ENCODE measurements at regions not wholly inside any gene's neighbourhood (a gene's known extent, or its start where the extent isn't known, plus 50 kb on each side); places are given as distances from the start of the nearest gene placed in this dataset.

DNA sequence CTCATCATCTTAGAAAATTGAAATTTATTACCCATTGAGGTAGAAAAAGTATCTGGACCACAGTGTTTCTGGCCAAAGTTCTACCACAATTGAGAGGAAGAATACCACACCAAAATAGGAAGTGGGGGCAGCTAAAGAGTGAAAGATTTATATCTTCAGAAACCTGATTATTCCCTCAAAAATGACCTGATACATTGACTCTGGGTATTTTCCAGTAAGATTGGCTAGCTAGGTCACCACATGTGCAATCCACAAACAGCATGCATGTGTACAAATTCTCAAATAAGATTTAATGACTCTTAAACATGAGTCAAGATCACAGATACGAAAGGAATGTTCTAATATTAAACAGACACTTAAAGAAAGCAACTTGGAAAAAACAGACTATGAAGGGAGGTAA, 1516.2 kb upstream of the PCDH20 start:
- H3K27me3 ChIP-seq (ENCODE audit: control insufficient read depth in 1 of 2, insufficient read depth in 2 of 2, low read length in 1 of 2) = no peaks in the 10 kb centered on the region
- ATAC-seq (ENCODE audit: low FRiP score) (no peak), DNase-seq (no peak)
- H3K27ac ChIP-seq (ENCODE audit: low read depth in 1 of 2, low read length in 2 of 2) = no peak overlapping the region
- 16 to 19% methylated on average over 1 of the region's 1 CpG for WGBS, 2 donors
- H3K4me3 ChIP-seq (ENCODE audit: low read length in 2 of 2) = no peak overlapping the region
- no peaks in the 10 kb centered on the region for H3K9me3 ChIP-seq (ENCODE audit: control insufficient read depth, low read length)
- H3K4me1 ChIP-seq (ENCODE audit: control insufficient read depth in 1 of 2, insufficient read depth in 2 of 2, low read length in 2 of 2) = no peaks in the 10 kb centered on the region
- H3K36me3 ChIP-seq (ENCODE audit: control insufficient read depth in 1 of 2, insufficient read depth in 2 of 2, low read length in 1 of 2) = no peaks in the 10 kb centered on the region
- intact Hi-C loops (cut with DNase I) = no loop called here

DNA sequence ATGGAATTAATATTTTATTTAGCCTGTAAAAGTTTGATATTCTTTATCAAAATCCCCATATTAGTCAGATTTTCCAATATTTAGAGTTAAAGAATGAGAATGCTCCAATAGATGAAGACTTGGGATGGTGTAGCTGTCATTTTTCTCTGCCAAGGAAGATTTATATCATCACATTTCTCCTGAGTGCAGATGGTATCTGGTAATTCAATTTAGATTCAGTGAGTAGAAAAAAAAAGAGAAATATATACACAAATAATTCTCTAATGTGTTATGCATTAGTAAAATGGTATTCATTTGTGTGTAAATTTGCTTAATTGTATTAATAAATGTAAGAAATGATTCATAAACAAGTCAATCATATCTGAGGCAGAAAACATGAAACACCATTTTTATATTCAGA, 1508.7 kb upstream of the PCDH20 start:
- Histone ChIP-seq H3K9me3 (ENCODE audit: control insufficient read depth, low read length) (no peaks in the 10 kb centered on the region), H3K4me3 (ENCODE audit: low read length in 2 of 2) (no peak overlapping the region), H3K4me1 (ENCODE audit: control insufficient read depth in 1 of 2, insufficient read depth in 2 of 2, low read length in 2 of 2) (no peaks in the 10 kb centered on the region), H3K27me3 (ENCODE audit: control insufficient read depth in 1 of 2, insufficient read depth in 2 of 2, low read length in 1 of 2) (no peaks in the 10 kb centered on the region), H3K27ac (ENCODE audit: low read depth in 1 of 2, low read length in 2 of 2) (no peak overlapping the region), H3K36me3 (ENCODE audit: control insufficient read depth in 1 of 2, insufficient read depth in 2 of 2, low read length in 1 of 2) (no peaks in the 10 kb centered on the region)
- DNase-seq (no peak), ATAC-seq (ENCODE audit: low FRiP score) (no peak)
- intact Hi-C loops (cut with DNase I) = no loop called here

DNA sequence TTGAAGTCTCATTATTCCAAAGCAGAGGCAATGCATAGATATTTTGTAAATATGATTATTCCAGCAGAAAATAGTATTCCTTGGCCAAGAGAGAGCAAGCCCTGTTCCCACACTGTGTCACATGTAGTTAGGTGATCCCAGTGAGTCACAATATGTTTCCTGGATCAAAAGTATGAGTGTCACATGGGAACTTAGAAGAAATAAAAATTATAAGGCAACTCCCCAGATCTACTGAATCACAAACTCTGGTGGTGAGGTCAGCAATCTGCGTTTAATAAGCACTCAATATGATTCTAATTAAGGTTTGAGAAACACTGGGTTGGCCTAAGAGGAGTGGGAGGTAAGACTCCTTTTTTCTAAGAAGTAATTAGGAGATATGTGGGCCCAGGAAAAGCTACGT, 1504.5 kb upstream of the PCDH20 start:
- no peaks in the 10 kb centered on the region for H3K36me3 ChIP-seq (ENCODE audit: control insufficient read depth in 1 of 2, insufficient read depth in 2 of 2, low read length in 1 of 2)
- H3K27me3 ChIP-seq (ENCODE audit: control insufficient read depth in 1 of 2, insufficient read depth in 2 of 2, low read length in 1 of 2) = no peaks in the 10 kb centered on the region
- DNase-seq (no peak), ATAC-seq (ENCODE audit: low FRiP score) (no peak)
- no peaks in the 10 kb centered on the region for H3K4me1 ChIP-seq (ENCODE audit: control insufficient read depth in 1 of 2, insufficient read depth in 2 of 2, low read length in 2 of 2)
- intact Hi-C loops (cut with DNase I) = no loop called here
- H3K27ac ChIP-seq (ENCODE audit: low read depth in 1 of 2, low read length in 2 of 2) = no peak overlapping the region
- WGBS, 2 donors = 59 to 61% methylated on average over 2 of the region's 2 CpGs
- no peaks in the 10 kb centered on the region for H3K9me3 ChIP-seq (ENCODE audit: control insufficient read depth, low read length)
- no peak overlapping the region for H3K4me3 ChIP-seq (ENCODE audit: low read length in 2 of 2)

DNA sequence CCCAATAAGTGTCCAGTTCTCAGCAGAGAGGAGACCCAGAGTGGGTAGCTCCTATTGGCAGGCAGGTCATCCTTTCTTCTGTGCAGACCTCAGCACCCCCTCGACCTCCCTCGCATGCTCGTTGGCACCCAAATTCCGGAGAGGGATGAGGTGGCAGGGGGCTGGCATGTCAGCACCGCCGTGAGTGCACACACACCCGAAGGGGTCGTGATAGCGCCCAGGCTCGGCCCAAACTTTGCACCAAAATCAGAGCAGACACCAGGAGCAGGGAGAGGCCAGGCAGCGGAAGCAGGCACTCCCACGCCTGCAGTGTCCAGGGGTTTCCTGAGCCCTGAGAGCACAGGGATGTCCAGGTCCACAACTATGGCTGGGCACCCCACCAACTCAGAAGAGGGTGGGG, 1503.8 kb upstream of the PCDH20 start:
- no peak overlapping the region for H3K4me3 ChIP-seq (ENCODE audit: low read length in 2 of 2)
- intact Hi-C loops (cut with DNase I) = no loop called here

DNA sequence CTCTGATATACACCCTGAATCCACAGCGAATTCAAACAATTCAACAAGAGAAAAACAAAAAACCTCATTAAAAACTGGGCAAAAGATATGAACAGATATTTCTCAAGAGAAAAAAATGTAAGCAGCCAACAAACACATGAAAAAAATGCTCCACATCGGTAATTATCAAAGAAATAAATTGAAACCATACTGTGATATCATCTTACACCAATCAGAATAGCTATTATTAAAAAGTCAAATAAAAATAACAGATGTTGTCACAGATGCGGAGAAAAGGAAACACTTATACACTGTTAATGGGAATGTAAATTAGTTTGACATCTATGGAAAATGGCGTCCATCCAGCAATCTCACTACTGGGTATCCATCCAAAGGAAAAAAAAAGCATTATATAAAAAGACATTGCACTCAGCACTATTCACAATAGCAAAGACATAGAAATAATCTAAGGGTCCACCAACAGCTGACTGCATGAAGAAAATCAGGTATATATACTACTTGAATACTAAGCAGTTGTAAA, 1495.0 kb upstream of the PCDH20 start:
- Histone ChIP-seq H3K36me3 (ENCODE audit: control insufficient read depth in 1 of 2, insufficient read depth in 2 of 2, low read length in 1 of 2) (no peaks in the 10 kb centered on the region), H3K27ac (ENCODE audit: low read depth in 1 of 2, low read length in 2 of 2) (no peak overlapping the region), H3K4me3 (ENCODE audit: low read length in 2 of 2) (no peak overlapping the region), H3K4me1 (ENCODE audit: control insufficient read depth in 1 of 2, insufficient read depth in 2 of 2, low read length in 2 of 2) (no peaks in the 10 kb centered on the region), H3K27me3 (ENCODE audit: control insufficient read depth in 1 of 2, insufficient read depth in 2 of 2, low read length in 1 of 2) (no peaks in the 10 kb centered on the region), H3K9me3 (ENCODE audit: control insufficient read depth, low read length) (no peaks in the 10 kb centered on the region)
- no peak for ATAC-seq (ENCODE audit: low FRiP score)
- DNase-seq = no peak
- 73 to 75% methylated on average over 4 of the region's 4 CpGs for WGBS, 2 donors
- intact Hi-C loops (cut with DNase I) = no loop called here

More for the DNA sequence above, 1503.8 kb upstream of the PCDH20 start:
- Histone ChIP-seq H3K27ac (ENCODE audit: low read depth in 1 of 2, low read length in 2 of 2) (no peak overlapping the region), H3K9me3 (ENCODE audit: control insufficient read depth, low read length) (no peaks in the 10 kb centered on the region), H3K27me3 (ENCODE audit: control insufficient read depth in 1 of 2, insufficient read depth in 2 of 2, low read length in 1 of 2) (no peaks in the 10 kb centered on the region), H3K36me3 (ENCODE audit: control insufficient read depth in 1 of 2, insufficient read depth in 2 of 2, low read length in 1 of 2) (no peaks in the 10 kb centered on the region), H3K4me1 (ENCODE audit: control insufficient read depth in 1 of 2, insufficient read depth in 2 of 2, low read length in 2 of 2) (no peaks in the 10 kb centered on the region)
- DNase-seq = no peak
- WGBS, 2 donors = 92 to 95% methylated on average over 12 of the region's 12 CpGs
- ATAC-seq (ENCODE audit: low FRiP score) = no peak

DNA sequence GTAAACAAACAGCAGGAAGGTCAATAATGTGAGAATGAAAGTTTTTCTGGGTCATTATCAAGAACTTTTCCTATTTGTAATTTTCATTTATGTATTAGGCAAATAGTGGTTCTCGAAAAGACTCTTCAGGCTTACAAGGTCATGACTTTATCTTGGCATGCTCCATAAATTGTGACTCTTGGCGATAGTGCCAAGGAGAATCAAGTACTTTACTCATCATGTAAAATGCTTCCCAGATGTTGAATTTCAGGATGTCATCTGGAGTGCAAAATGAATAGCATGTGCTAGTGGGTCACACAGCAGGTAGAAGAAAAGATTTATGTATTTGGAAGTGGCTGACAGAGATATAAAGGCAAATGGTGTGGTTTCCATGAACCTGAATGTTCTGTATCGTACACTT, 1492.7 kb upstream of the PCDH20 start:
- ATAC-seq (ENCODE audit: low FRiP score) = no peak
- 32 to 46% methylated on average over 3 of the region's 3 CpGs for WGBS, 2 donors

DNA sequence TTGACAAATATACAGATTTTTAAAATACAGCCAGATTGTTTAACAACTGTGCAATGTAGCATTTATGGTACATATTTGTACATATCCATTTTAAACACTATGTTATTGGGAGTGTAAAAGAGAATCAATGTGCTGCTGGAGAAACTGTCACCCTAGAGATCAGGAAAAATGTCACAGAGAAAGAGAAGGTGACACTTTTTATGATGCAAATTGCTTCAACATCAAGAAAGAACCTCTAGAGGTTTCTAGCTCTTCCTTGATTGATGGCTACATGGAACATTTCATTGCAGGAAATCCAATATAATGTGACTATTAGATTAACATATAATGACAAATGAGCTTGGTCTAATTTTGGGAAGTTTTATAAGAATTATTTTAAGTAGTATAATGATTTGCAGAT, 1491.2 kb upstream of the PCDH20 start:
- DNase-seq (no peak), ATAC-seq (ENCODE audit: low FRiP score) (no peak)
- Histone ChIP-seq H3K27me3 (ENCODE audit: control insufficient read depth in 1 of 2, insufficient read depth in 2 of 2, low read length in 1 of 2) (no peaks in the 10 kb centered on the region), H3K4me3 (ENCODE audit: low read length in 2 of 2) (no peak overlapping the region), H3K27ac (ENCODE audit: low read depth in 1 of 2, low read length in 2 of 2) (no peak overlapping the region), H3K36me3 (ENCODE audit: control insufficient read depth in 1 of 2, insufficient read depth in 2 of 2, low read length in 1 of 2) (no peaks in the 10 kb centered on the region), H3K9me3 (ENCODE audit: control insufficient read depth, low read length) (no peaks in the 10 kb centered on the region), H3K4me1 (ENCODE audit: control insufficient read depth in 1 of 2, insufficient read depth in 2 of 2, low read length in 2 of 2) (no peaks in the 10 kb centered on the region)
- intact Hi-C loops (cut with DNase I) = no loop called here

More for the DNA sequence above, 1492.7 kb upstream of the PCDH20 start:
- Histone ChIP-seq H3K4me1 (ENCODE audit: control insufficient read depth in 1 of 2, insufficient read depth in 2 of 2, low read length in 2 of 2) (no peaks in the 10 kb centered on the region), H3K9me3 (ENCODE audit: control insufficient read depth, low read length) (no peaks in the 10 kb centered on the region), H3K27ac (ENCODE audit: low read depth in 1 of 2, low read length in 2 of 2) (no peak overlapping the region), H3K4me3 (ENCODE audit: low read length in 2 of 2) (no peak overlapping the region), H3K27me3 (ENCODE audit: control insufficient read depth in 1 of 2, insufficient read depth in 2 of 2, low read length in 1 of 2) (no peaks in the 10 kb centered on the region), H3K36me3 (ENCODE audit: control insufficient read depth in 1 of 2, insufficient read depth in 2 of 2, low read length in 1 of 2) (no peaks in the 10 kb centered on the region)
- intact Hi-C loops (cut with DNase I) = no loop called here
- DNase-seq = no peak

DNA sequence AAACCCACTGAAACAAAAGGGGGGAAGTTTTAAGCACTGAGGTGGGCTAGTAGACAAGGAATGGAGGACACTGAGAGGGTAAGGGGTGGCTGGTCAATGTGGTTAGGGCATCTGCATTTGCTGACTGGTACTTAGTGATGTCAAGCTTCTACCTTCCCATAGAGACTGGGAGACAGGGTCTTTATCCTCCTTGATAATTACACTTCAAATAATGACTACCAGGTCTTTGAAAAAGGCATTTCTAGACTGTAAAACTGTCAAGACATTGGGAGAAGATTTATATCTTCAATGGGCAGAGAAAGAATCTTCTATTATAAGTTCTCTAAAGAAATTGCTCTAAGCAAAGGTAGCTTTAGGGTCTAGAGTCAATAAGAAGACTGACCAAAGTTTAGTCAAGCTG, 1490.8 kb upstream of the PCDH20 start:
- Histone ChIP-seq H3K4me1 (ENCODE audit: control insufficient read depth in 1 of 2, insufficient read depth in 2 of 2, low read length in 2 of 2) (no peaks in the 10 kb centered on the region), H3K27ac (ENCODE audit: low read depth in 1 of 2, low read length in 2 of 2) (no peak overlapping the region), H3K4me3 (ENCODE audit: low read length in 2 of 2) (no peak overlapping the region), H3K36me3 (ENCODE audit: control insufficient read depth in 1 of 2, insufficient read depth in 2 of 2, low read length in 1 of 2) (no peaks in the 10 kb centered on the region), H3K27me3 (ENCODE audit: control insufficient read depth in 1 of 2, insufficient read depth in 2 of 2, low read length in 1 of 2) (no peaks in the 10 kb centered on the region), H3K9me3 (ENCODE audit: control insufficient read depth, low read length) (no peaks in the 10 kb centered on the region)
- ATAC-seq (ENCODE audit: low FRiP score) = no peak
- no peak for DNase-seq
- intact Hi-C loops (cut with DNase I) = no loop called here

DNA sequence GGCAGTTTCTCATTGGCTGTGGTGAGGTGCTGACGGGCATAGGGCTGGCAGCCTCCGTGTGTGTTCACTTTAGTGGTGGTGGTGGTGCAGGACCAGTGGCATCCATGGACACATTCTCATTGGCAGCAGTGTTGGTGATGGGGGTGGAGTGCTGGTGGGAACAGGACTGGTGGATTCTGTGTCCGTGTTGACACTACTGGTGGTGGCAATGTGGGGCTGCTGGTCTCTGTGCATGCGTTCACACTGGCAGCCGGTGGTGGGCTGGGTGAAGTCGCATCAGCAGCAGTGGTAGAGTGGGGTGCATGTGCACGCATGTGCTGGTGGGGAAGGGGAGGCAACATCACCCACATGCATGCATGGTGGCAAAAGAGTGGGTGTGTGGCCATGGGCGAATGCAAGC, 1471.4 kb upstream of the PCDH20 start:
- intact Hi-C loops (cut with DNase I) = no loop called here
- Histone ChIP-seq H3K4me3 (ENCODE audit: low read length in 2 of 2) (no peak overlapping the region), H3K4me1 (ENCODE audit: control insufficient read depth in 1 of 2, insufficient read depth in 2 of 2, low read length in 2 of 2) (no peaks in the 10 kb centered on the region), H3K9me3 (ENCODE audit: control insufficient read depth, low read length) (no peaks in the 10 kb centered on the region), H3K27me3 (ENCODE audit: control insufficient read depth in 1 of 2, insufficient read depth in 2 of 2, low read length in 1 of 2) (no peaks in the 10 kb centered on the region), H3K36me3 (ENCODE audit: control insufficient read depth in 1 of 2, insufficient read depth in 2 of 2, low read length in 1 of 2) (no peaks in the 10 kb centered on the region), H3K27ac (ENCODE audit: low read depth in 1 of 2, low read length in 2 of 2) (no peak overlapping the region)
- no peak for ATAC-seq (ENCODE audit: low FRiP score)
- DNase-seq = peak in 1 of 2 donors; percentile 49
- 93 to 94% methylated on average over 8 of the region's 8 CpGs for WGBS, 2 donors
